HEK293T (cell line): ENCODE measurements at regions not wholly inside any gene's neighbourhood (a gene's known extent, or its start where the extent isn't known, plus 50 kb on each side); places are given as distances from the start of the nearest gene placed in this dataset.

Source experiments
- ELF4 ChIP-seq: fragments of 450-650 bp; IDR thresholded peaks from 2 replicates; pipeline ENCODE4 v1.6.1; 2017; ENCODE audit warnings: antibody characterized with exemption
- FOXA1 ChIP-seq: fragments of 450-650 bp; IDR thresholded peaks from 2 replicates; pipeline ENCODE4 v1.6.1; 2016; ENCODE audit warnings: mild to moderate bottlenecking
- FOXK2 ChIP-seq: fragments of 450-650 bp; IDR thresholded peaks from 2 replicates; pipeline ENCODE4 v1.6.1; 2016; ENCODE audit warnings: mild to moderate bottlenecking

DNA sequence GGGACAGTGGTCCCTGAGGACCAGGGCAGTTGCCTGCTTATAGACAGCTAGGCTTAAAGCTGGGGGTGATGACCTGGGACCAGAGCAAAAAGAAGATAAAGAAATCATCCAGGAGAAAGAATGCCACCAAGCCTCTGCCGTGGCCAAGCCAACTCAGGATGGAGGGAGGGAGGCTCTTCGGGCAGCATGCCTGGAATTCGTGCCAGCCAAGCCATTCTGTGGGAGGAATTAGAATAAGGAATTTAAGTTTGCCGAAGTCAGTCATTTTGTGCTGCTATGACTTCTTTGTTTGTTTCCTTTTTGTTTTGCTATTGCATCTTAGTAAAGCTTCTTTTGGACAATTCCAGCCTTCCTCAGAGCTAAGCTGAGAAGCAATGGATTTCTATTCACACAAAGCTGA is 124.1 kb downstream of the EN1 start:
- TF ChIP-seq ELF4 (no peak), FOXK2 (no peak), FOXA1 (no peak)
